Left cardiac atrium (tissue), 4 donors: ENCODE measurements at regions not wholly inside any gene's neighbourhood (a gene's known extent, or its start where the extent isn't known, plus 50 kb on each side); places are given as distances from the start of the nearest gene placed in this dataset.

ENCODE experiments used
- ATAC-seq, 2 donors: fragments of 200-7000 bp; cut with Tn5 transposase; one replicate each; pipeline ENCODE4 v1.9.1; 2020; ENCODE audit warnings: mild to moderate bottlenecking in 2 of 2, moderate library complexity in 2 of 2
- DNase-seq: peaks from one replicate; pipeline ENCODE4 v3.0.0-alpha.2; 2020
- intact Hi-C, 2 donors: fragments of 100-400 bp; cut with DNase I; formaldehyde crosslinking; loops; one replicate each; pipeline versions ENCODE4 v1.14.1 to v1.15.1; 2022 to 2023
- donor health status: DM: no; HTN: yes; CAD: no.
- donor health status: DM: no; HTN: yes; CAD: no; lungs with severe emphysema.
- donor health status: DM: yes; HTN: yes; CAD: no.
- donor health status: Dilated cardiomyopathy.

DNA sequence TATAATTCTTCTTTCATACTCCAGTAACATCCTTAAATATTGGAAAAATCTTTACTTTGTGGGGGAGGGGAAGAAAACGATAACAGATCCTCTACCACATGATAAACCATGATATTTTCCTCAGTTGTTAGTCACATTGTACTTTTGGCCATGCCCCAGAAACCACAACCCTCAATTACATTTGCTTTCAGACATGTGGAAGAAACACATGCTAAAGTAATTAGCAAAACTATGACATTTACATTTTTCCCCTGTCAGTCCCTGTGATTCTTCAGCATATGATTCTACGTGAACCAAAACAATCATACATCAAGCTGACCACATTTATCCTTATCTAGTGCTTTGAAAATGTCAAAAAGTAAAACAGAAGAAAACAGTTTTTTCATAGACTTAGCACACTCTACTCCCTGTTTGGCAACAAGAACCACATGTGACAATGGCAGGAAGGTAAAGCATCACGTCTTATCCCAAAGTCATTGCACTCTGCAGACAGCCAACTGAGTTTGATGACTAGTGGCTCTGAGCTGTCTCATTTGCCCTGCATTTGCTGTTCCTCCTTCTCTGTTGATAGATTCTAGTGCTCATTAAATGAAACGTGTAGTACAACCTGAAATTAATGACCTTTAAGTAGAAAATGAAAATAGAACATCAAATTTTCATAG lies 505.8 kb upstream of the MARCKS start:
- DNase-seq (no peak), ATAC-seq (peak in 1 of 2 donors; percentile 45)
- intact Hi-C loops = no loop called here

DNA sequence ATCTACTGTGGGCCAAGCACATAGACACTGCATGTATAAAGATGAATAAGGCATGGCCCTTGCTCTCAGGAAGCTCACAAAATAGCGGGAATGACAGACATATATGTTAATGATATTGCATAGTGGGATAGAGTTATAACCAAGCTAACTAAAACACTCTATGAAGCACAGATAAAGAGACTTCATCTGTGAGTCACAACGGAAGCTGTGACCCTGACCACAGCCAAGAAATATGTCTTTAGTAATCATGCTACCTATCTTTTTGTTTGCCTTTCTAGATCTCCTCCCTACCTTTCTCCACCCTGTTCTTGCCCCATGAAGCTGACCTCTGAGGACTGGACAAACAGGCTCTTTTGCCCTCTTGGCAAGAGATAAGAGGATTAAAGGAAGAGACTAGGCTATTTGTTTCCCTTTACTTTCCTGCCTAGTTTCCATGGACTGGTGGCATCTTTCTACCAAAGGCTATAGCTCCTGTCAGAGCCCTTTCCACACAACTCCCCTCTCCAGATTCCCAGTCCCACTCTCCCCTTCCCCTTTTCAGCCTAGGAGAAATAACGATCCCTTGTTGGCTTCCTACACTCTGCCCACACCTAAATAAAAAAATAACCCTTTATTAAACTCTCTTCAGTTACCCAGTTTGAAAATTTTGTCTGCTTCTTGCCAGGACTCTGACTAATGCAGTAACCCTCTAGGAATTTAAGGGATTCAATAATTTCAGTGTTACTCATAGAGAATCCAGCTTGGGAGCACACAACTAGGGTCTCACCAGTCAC lies 504.9 kb upstream of the MARCKS start:
- DNase-seq (no peak), ATAC-seq (peak in 1 of 2 donors; percentile 86)
- intact Hi-C loops = no loop called here

DNA sequence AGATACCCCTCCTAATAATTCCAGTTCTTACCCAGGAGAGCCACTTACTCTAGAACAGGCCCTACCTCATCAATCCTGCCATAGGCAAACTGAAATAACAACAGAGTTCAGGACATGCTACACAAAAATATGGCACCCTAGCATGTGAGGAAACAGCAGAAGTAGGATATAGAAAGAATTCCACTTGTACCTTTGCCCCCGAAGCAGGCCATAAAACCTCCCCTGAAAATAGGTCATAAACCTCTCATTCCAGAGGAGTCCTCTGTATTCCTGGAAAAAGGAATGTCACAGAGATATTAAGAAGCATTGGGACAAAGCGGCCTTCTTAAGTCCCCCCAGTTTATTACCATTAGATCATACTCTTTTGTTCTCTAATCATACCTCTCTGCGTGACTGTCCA lies 504.3 kb upstream of the MARCKS start:
- ATAC-seq (no peak), DNase-seq (no peak)
- intact Hi-C loops = no loop called here

DNA sequence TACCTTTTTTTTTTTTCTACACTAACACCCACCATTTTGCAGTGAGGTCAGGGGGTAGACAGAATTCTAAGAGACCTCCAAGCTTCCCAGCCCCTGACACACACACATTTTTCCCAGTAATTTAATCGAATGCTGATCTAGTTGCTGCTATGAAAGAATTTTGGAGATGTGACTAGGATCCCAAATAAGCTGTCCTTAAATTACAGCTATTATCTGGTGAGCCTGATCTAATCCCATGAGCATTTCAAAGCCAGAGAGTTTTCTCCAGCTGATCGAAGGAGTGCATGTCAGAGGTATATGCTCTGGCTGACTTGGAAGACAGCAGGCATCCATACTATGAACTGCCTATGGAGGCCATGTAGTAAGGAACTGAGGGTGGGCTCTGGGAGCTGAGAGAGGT lies 503.8 kb upstream of the MARCKS start:
- ATAC-seq (no peak), DNase-seq (no peak)
- intact Hi-C loops = no loop called here

DNA sequence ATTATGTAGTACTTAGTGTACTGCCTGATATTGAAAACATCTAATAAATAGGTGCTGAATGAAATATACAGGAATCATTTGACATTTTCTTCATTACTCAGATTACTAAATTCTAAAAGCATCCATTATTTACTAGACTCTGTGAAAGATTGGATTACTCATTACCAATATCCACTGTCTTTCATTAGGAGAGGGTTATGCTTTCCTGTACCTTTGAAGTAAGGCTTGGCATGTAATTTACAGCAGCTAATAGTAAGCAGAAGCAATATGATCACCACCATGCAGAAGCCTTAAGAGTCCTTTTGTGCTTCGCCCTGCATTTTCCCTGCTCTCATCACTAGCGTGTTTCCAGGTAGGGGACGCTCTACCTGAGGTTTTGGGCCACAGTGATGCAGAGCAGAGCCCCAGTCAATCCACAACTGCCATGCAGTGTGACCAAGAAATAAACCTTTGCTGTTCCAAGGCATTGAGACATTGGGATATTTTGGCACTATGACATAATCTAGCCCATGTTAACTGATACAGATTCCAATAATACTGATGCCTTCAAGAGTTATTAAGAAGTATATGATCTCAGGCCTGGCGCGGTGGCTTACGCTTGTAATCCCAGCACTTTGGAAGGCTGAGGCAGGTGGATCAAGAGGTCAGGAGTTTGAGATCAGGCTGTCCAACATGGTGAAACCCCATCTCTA lies 502.8 kb upstream of the MARCKS start:
- intact Hi-C loops = no loop called here
- ATAC-seq (no peak), DNase-seq (no peak)

DNA sequence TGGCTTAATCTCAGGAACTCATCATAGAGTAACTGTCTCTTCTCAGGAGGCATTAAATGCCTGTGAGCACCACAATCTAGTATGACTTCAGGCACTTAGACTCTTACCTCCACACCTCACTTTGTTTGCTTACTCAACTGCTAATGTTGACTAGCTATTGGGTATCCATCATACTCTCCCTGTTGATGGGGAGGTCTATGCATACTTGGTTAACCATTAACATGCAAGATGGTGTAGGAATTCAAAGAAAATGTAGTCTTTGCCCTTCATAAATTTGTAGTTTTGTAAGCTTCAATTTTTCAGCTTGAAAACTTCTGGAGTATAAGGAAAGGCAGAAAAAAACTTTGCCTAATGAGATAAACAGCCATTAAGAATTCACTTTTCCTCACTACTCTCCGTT lies 501.0 kb upstream of the MARCKS start:
- no peak for DNase-seq
- intact Hi-C loops = no loop called here
- ATAC-seq = no peak

DNA sequence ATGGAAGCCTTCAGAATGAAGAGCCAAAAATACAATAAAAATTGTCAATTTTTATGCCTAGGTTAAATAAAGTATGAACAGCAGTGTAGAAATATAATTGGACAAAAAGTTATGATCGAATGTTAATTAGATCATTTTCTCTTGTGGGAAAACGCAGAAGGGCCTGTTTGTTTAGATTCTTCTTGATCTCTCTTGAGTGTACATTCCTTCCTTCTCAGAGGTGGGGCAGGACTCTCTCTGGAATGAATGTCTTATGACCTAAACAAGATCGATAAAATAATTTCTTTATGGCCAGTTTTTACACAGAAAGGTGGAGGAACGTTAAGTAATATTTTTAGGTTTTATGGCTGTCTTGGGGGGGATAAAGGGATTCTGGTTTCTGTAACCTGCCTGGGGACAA lies 500.1 kb upstream of the MARCKS start:
- intact Hi-C loops = no loop called here
- no peak for DNase-seq
- ATAC-seq = no peak

DNA sequence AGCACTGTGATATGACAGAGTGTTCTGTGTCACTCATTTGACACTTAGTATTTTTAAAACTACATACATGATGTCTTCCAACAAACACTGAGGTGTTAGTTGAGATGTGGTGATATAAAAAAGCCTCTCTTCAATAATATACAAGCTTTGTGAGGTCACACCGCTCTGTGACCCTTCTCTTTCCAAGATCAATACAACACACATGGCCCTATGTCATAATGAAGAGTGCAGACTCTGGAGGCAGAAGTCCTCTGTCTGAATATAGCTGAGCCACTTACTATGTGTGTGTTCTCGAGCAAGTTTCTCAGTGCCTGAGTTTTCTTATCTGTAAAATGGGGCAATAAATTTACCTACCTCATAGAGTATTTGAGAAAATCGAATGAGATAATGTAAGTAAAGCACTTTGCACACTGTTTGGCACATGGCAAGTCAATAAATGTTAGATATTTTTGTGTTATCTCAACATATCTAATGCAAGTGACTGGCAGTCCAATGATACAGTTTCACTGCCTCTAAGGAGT lies 499.0 kb upstream of the MARCKS start:
- intact Hi-C loops = no loop called here
- no peak for DNase-seq
- no peak for ATAC-seq

DNA sequence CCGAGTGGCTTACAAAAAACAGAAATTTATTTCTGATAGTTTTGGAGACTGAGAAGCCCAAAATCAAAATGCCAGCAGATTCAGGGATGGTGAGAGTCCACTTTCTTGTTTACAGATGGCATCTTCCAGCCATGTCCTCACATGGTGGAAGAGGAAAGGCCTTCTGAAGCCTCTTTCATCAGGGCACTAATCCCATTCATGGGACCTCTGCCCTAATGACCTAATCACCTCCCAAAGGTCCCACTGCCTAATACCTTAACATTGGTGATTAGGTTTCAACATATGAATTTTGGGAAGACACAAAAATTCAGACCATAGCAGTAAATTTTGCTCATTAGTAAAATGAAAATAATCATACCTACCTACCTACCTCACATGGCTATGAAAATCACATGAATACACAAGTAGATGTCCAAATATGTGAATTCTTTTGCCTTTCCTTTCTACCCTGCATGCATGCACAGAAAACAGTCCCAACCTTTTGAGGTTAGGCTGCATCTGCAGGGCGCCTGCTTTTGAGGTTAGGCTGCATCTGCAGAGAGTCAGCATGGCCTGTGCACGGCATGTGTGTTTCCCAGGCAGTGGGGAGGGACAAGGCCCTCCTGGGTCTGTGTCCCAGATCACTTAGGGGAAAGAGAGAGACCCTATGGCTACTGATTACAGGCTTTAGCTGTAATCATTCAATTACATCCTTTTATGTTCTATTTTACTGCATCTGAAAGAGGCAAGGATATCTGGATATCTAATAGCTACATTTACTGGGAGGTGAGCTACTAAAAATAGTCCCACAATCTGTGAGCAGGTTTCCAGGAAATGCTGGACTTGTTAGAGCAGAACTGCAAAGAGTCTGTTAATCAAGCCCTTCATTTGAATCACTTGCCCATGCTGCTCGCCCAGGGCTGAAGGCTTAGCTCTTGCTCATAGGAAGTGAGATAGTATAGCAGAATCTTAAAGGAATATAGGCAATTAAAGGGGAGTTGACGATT lies 497.7 kb upstream of the MARCKS start:
- ATAC-seq = peak in 1 of 2 donors; percentile 39
- intact Hi-C loops = no loop called here
- DNase-seq = no peak

DNA sequence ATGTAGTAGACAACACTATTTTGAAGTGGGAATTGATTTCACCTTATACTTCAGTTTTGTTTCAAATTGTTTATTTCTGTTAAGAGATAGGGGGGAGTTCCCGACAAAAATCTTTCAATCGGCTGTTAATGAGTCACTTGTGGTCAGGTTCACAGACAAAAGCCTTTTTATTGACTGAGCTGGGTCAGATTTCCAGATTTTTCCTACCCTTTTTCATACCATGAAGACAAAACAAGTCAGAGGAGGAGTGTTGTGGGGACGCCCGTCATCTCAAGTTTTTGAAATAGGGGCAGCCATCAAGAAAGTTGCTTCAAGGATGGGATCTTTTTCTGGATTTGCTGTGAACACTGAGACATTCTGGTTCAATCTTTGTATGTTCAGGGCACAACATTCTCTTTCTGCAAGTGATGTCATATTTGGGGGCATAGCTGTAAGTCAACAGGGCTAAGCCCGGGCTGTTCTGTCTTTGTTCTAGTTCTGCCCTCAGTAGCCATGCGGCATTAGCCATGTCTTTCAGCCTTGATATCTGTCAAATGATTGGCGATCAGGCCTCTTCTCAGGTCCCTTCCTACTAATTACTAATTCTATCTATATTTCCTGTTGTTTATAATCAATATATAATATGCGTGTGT lies 496.0 kb upstream of the MARCKS start:
- intact Hi-C loops = no loop called here
- DNase-seq (no peak), ATAC-seq (no peak)

DNA sequence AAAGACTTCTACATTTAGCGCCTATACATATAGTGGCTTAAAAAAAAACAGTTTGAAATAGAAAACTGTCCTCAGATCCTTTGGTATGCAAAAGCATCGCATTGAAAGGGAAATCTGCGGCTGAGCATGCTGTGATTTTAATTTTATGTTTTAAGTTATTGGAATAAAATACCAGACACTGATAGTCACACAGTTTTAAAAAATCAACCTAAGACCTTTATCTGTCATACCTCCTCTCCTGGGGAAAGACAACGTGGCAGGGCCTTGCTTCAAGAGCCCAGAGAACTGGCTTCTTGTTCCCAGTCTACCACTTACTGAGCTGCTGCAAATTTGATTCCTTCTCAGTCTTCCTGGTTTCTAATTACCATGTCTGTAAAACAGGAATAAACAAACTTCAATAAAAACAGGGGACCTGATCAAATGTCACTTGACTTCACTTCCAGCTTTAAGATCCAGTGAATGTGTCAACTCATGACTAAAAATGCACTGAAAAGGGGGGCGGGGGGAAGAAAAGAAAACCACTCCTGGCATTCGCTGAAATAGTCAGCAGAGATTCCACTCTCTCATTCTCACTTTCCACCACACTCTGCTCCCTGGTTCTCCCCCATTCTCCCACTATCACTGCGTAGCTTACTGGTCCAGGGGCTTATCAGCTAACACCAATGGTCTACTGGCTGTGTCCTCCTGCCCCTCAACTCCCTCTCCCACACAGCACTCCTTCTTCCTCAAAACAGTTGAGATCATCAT lies 494.7 kb upstream of the MARCKS start:
- ATAC-seq (no peak), DNase-seq (no peak)
- intact Hi-C loops = no loop called here

DNA sequence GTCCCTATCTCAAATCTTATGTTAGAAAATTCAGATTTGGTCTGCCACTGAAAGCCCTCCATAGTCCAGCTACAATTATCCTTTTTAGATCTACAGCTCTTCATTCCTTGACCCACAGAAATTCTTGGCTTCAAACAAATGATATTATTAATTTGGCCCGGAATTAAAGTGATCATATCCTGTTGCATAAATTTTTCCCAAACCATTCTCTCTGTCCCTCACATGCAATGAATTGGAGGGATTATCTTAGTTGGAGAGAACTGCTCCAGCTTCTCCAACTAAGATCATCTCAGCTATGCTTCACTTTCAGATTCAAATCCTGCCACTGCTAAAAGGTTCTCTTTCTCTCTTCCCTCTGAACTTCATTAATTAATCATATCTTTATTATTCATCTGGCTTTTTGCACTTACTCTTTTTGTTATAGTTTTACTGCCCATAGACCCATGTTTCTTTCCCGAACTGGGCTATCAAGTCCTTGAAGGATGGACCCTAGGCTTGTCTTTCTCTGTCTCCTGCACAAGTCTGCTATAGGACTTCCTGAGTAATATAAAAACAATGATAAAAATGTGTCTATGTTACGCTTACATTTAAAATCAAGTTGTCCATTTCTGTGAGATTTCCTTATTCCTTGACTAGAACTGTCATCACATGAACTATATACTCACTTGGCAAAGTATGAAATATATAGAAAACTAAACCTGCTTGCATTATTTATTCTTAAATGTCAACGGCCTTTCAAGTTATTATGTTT lies 493.9 kb upstream of the MARCKS start:
- no peak for DNase-seq
- no peak for ATAC-seq
- intact Hi-C loops = no loop called here

DNA sequence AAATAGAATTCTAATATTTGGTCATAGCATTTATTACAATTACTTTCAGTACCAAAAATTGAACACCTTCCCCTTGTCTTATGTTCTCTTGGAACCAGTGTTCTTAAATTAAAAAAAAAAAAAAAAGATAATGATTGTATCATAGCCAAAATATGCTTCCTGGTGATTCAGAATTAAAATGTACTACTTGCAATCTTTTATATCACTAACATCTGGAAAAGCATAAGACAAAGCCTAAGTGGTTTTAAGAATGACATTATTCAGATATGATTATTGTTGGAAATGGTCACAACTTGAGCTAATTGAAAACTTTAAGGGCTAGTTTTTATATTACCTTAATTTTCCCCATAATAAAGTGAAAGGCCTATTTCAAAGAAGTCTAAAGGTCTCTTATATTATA lies 493.3 kb upstream of the MARCKS start:
- intact Hi-C loops = no loop called here
- no peak for ATAC-seq
- DNase-seq = no peak

DNA sequence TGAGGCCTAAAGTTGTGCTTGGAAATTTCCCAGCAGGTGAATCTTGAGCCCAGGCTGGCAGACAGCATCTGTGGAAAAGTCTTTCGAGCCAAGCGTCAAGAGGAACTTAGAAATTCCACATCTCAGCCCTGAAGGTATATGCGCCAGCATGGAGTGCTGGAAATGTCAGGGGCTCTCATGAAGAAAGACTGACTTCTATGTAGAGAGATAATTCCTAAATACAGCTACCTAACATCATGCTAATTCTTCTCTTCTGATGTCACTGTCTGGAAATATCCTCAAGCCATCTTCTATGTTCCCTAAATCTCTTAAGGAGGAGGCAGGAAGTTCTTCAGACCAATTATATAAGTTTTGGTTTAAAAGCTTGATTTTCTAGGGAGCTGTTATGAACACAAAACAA lies 492.4 kb upstream of the MARCKS start:
- intact Hi-C loops = no loop called here
- ATAC-seq = no peak
- no peak for DNase-seq

DNA sequence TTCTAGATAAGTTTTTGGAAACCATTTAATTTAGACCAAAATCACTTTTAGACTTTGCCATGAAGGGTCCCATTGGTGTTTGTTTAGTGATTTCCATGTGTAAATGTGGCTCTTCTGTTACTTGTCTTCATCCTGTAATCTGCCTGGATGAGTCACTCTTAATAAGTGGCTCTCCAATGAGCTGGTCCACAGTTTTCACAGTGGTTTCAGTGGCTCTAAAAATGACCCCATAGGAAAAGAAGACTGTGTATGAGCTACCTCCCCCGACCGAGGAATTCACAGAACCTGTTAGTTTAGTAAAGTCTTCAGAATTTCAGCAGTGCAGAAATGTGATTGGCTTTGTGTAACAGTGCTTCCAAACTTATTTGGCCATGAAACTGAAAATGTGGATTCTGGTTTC lies 492.0 kb upstream of the MARCKS start:
- DNase-seq = no peak
- ATAC-seq = peak in 1 of 2 donors; percentile 34
- intact Hi-C loops = no loop called here

DNA sequence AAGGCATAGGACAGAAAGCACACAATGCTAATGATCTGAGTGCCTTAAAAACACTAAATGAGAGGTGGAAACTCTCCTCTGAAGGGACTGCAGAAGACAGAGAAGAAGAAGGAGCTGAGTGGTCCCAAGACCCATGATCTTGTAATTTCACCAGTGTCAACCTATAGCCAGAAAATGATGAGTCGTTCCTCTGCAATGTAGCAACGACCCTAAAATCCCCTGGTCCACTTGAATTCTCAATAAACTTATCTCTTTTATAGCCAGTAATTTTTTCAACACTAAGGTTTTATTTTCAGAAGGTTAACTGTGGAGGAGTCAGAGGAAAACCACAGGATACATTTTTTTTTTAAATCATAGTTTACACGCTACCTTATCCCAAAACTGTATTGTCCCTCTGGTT lies 490.6 kb upstream of the MARCKS start:
- intact Hi-C loops = no loop called here

More for the DNA sequence above, 490.6 kb upstream of the MARCKS start:
- ATAC-seq (no peak), DNase-seq (no peak)
